GM21737 (cell line): ENCODE measurements at regions not wholly inside any gene's neighbourhood (a gene's known extent, or its start where the extent isn't known, plus 50 kb on each side); places are given as distances from the start of the nearest gene placed in this dataset.

Source experiments
- ATAC-seq: cut with Tn5 transposase; IDR thresholded peaks from one replicate; pipeline ENCODE4 v1.9.1; 2021; ENCODE audit warnings: mild to moderate bottlenecking, moderate library complexity; ENCODE audit not compliant: unreplicated experiment

DNA sequence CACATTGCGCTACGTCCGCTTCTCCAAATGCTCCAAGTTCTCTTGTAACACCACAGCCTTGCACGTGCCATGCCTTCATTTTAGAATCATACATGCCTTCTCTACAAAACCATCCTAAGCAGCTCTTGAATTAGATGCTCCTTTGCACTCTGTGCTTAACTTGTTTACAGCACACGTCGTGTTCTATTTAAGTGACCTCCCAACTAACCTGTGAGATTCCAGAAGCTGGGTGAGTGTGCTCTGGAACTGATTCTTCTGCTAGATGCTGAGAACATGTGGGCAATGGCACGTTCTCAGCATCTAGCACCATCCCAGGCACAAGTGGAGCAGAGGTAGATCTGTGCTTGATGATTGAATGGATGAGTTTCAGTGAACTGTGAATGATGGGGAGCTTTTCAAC, 100.0 kb upstream of the NEDD9 start:
- no peak for ATAC-seq

DNA sequence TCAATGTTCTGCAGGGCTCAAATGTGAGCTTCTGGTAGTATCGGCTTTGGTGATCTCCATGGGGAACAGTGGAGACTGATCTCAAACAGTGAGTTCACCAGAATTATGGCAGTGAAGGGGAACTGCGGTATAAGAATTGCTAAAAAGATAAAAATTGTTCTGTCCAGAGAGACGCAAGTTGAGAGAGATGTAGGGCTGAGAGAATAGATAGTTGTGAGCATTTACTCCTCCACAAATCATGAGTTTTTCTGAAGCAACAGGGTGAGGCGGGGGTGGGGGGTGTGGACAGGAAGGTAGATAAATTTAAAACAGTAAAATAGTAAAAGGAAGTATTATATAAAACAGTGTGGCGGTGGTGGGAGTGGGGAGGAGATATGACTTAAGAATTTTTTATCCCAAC, 98.6 kb upstream of the NEDD9 start:
- no peak for ATAC-seq

GRCh38 chr6:11330413-11330760, 97.9 kb upstream of the NEDD9 start:
- no peak for ATAC-seq

DNA sequence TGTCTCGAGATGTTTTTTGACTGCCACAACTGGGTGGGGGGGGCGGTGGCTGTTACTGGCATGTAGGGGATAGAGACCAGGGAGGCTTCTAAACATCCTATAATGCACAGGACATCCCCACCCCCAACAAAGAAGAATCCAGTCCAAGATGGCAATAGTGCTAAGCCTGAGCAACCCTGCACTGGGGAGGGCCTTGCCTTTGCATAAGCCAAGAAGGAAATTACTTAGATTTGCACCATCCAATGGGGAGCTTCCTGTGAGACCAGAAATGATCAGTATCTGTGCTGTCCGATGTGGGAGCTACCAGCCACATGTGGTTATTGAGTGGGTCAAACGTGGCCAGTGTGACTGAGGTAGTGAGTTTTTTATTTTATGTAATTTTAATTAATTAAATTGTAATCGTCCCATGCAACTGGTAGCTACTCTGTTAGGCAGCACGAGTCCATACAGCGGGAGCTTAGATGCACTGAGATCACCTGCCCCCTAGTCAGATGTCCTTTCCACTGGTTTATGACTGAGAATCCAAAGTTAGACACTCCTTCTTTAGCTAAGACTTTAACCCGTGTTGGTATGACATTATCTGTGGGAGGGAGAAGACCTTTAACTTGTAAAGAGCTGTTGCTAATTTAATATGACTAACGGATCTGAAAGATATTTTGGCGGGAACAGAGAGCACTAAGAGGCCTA, 97.4 kb upstream of the NEDD9 start:
- no peak for ATAC-seq

DNA sequence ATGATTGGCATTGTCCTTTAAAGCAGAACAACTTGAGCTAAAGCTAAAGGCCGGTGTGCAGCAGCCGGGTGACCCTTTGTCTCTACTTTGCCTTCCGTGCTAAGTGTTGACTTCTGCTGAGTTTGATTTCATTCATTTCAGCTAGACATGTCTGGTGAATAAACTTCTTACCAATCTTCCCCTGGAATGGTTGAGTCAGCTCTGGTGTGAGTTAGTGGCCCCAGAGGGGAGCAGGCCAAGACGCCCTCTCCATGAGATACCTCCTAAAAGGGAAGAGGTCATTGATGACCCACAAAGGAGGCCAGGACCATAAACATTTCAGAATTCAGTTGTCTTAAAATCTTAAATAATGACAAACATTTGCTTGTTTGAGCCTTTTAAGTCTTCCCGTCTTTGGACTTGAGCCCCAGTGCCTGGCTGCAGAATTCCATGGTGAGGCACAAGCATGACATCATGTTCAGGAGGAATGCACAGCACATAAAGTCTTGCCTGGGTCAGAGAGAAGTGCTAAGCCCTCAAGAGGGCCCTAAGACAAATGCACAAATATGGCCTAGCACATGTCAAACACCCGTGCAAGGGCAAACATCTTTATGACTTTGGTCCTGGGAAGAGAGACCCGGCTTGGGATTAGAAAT, 96.3 kb upstream of the NEDD9 start:
- no peak for ATAC-seq

GRCh38 chr6:11327961-11328360, 95.5 kb upstream of the NEDD9 start:
- no peak for ATAC-seq

DNA sequence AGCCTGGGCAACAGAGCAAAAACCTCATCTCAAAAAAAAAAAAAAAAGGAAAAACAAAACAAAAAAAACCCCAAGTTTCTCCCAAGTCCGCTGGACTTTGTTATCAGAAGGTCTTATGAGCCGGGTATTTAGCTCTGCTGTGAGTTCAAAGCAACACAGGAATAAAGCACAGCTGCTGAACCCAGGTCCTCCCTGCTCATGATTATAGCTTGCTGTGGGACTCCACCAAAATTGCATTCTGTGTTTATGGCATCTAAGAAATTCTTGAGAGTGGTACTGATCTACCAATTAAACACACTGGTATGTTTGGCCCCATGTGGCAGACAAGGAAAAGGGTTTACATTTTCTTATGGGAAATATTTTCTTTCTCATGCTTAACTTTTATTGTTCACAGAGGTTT, 93.6 kb upstream of the NEDD9 start:
- ATAC-seq: no peak

GRCh38 chr6:11324453-11325015, 92.1 kb upstream of the NEDD9 start:
- ATAC-seq: peak; percentile 76

DNA sequence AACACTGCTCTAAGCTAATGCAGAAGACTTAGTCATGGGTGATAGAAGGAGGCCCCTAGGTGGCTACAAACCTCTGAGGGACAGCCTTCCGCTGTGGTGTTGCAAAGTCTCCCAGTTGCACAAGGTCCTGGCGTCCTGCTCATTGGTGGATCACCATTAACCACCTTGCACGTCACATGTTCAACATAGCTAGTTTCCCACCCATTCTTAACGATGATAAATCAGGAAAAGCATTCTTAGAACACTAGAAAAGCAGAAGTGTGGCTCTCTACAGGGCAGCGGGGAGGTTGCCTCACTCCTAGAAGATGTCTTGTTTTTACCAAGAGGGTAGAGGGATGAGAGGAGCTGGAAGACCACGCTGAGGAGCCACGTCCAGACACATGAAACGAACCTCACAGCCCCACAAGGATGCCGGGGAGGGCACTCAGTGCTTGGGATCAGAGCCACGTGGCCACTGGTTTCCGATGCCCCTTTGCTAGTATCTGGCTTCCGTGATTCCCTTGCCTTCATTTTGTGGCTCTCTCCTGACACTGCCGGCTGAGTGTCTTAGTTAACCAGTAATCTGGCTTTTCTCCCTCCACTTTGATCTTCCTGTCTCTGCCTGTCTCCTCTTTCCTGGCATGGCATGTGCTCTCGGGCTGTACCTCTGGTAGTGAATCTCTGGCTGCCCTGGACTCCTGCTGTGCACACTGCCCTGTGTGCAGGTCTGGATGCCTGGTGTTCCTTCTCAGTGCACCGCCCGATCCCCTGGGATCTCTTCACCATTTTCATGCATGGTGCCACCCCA, 91.4 kb upstream of the NEDD9 start:
- ATAC-seq: no peak

GRCh38 chr6:11322252-11322885, 89.9 kb upstream of the NEDD9 start:
- no peak for ATAC-seq

DNA sequence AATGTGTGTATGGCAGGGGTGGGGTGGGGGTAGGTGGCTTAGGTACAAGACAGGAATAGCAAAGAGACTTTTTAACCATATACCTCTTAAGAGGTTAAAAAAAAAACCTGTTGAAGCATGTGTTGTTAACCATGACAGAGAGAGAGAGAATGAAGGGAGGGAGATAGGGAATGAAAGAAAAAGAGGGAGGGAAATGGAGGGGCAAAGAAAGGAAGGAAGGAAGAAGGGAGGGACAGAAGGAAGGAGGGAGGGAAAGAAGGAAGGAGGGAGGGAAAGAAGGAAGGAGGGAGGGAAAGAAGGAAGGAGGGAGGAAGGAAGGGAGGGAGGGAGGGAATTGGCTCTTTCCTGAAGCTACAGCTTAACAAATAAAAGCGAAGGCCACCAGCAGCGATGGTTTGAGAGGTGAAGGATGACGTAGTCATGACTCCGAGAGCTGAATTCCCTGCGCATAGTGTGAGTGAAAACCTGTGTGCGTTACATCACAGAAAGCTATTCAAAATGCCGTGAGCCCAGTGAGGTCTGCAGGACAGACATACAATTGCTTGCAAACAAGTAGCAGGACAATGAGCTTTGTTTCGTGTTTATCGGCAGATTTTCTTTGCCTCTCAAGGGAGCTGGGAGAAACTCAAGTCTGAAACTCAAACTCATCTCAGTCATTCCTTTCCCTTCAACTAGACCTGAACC, 88.6 kb upstream of the NEDD9 start:
- no peak for ATAC-seq

GRCh38 chr6:11318835-11319813, 86.7 kb upstream of the NEDD9 start:
- no peak for ATAC-seq

DNA sequence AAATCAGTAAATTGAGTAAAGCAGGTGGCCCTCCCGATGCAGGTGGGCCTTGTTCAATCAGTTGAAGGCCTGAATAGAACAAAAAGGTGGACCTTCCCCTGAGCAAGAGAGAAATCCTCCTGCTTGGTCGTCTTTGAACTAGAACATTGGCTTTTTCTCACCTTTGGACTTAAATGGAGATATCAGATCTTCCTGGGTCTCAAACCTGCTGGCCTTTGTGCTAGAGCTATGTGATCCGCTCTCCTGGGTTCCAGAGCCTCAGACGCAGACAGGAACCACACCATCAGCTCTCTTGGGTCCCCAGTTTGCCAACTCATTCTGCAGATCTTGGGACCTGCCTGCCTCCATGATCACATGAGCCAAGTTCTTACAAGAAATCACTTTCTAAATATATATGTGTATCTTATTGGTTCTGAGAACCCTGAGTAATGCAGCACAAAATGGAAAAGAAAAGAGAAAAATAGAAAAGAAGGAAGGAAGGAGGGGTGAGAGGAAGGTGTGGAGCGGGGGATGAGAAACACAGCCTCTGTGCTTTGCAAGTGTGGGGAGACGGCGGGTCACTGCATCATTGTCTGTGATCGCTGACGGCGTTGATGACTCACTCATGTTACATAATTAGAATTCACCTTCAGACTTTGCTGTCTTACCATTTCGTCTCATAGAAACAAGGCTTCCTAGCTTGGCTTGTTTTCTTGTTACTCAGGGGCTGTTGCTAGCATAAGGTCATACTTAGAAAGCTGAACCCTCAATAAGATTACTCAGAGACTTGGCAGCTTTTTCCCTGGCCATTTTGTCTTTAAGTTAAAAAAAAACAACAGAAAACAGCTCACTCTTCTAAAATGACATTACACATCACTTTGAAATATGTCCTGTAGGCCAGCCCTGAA, 85.7 kb upstream of the NEDD9 start:
- ATAC-seq: no peak

DNA sequence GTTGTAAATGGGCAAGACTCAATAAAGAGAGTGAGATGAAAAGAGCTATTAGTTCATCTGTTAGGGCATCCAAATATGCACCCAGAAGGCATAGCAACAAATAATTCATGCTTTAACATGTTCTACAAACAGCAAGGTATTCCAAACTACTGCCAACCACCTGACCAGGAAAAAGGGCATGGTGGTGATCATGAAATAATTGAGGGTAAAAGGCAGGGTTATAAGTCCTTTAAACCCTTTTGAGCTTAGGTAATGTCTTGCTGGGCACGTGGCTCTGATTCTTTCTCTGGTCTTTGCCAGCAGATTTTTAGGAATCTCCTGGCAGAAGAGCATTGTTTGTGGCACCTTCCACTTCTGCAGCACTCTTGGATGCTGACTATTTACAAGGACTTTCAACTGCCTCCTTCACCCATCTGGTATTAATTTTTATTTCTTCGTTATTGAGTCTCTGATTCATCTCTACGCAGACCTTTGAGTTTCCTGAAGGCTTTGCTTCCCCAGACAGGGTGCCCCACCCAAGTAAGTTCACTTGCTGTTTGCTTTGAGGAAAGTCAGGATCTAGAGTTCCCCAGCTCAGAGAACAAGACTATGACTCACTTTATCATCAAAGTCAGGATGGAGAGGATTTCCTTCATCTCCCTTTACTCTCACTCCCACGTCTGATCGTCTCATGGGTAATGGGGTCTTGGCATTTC, 83.4 kb upstream of the NEDD9 start:
- no peak for ATAC-seq

GRCh38 chr6:11313207-11313606, 80.7 kb upstream of the NEDD9 start:
- ATAC-seq: no peak

DNA sequence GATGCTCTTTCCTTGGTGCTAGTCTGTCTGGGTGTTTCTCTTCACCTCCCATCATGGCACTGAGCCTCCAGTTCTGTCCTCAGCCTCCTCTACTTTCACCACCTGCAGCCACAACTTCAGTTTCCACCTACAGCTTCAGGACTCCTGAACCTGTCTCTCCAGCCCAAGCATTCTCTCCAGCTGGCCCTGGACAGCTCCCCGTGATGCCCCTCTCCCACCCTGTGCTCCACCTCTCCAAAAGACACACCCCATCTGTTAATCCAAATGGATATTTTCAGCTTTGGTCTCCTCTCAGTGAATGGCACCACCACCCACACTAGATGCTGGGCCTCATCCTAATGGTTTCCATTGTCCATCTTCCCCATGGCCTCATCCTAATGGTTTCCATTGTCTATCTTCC, 79.5 kb upstream of the NEDD9 start:
- ATAC-seq: no peak

DNA sequence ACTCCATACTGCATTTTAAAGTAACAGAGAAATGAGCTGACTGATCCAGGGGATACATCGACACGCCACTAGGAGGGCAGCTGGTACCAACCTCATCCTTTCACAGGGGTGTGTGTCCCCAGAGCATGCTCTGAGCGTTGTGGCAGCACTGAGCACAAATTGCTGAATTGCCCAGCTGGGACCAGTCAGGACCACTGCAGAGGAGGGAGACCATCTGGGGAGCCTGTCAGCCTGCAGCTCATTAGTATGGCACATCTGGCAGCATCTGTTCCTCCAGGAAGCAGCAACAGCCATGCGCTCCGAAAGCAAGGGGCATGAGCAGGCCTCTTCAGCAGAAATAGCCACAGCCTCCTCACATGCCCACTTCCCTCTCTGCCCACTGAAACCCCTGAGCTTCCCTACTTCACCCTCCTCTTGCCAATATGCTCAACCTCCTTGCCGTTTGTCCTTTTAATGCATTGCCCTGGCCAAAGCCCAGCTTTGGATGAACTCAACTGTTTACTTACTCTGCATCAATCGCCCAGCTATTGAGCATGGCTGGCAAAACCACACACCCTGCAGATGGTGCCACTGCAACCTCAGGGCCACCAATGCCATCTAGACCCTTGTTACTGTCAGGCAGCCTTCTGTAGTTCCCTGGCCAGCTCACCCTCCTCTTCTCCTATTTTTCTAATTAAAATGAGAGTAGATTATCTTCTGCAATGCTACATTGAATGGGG, 77.6 kb upstream of the NEDD9 start:
- no peak for ATAC-seq
